Activated T-helper 17 cell treated with anti-CD3 and anti-CD28 coated beads, Interleukin-2, amount 50 U/mL, for 72 hours (primary cell): ENCODE measurements at regions not wholly inside any gene's neighbourhood (a gene's known extent, or its start where the extent isn't known, plus 50 kb on each side); places are given as distances from the start of the nearest gene placed in this dataset.

ENCODE experiments used
- ATAC-seq: fragments of 150-1000 bp; cut with Tn5 transposase; replicated peaks from 2 replicates; pipeline ENCODE4 v1.10.0; 2021; ENCODE audit warnings: mild to moderate bottlenecking, moderate library complexity
- H3K27ac Mint-ChIP-seq: one replicate; pipeline ENCODE4 v1.8.0; 2022; ENCODE audit warnings: mixed read lengths
- H3K27me3 Mint-ChIP-seq: one replicate; pipeline ENCODE4 v1.8.0; 2022; ENCODE audit warnings: mixed read lengths
- H3K36me3 Mint-ChIP-seq: one replicate; pipeline ENCODE4 v1.8.0; 2022; ENCODE audit warnings: low read depth, mild to moderate bottlenecking, mixed read lengths
- H3K4me1 Mint-ChIP-seq: one replicate; pipeline ENCODE4 v1.8.0; 2022; ENCODE audit warnings: mixed read lengths
- H3K4me3 Mint-ChIP-seq: one replicate; pipeline ENCODE4 v1.8.0; 2022; ENCODE audit warnings: mild to moderate bottlenecking, mixed read lengths
- H3K9me3 Mint-ChIP-seq: one replicate; pipeline ENCODE4 v1.8.0; 2022; ENCODE audit warnings: mixed read lengths

DNA sequence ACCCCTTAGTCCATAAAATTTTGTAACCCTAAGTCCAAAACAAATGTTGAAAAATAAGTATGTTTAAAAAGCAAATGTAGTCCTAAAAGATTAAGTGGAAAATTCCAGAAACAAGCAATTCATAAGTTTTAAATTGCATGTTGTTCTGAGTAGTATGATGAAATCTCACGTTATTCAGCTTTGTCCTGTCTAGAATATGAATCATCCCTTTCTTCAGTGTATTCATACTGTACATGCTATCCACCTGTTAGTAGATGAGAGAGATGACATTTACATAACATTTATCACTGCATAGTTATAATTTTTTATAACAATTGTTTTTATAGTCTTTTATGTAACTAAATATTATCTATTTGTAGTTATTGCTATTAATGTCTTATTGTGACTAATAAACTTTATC lies 622.3 kb upstream of the CHORDC1 start:
- H3K27ac Mint-ChIP-seq, result no peak overlapping the region
- no peaks in the 10 kb centered on the region for H3K27me3 Mint-ChIP-seq
- ATAC-seq, result no peak
- H3K4me1 Mint-ChIP-seq, result no peaks in the 10 kb centered on the region
- no peak overlapping the region for H3K4me3 Mint-ChIP-seq
- H3K9me3 Mint-ChIP-seq, result peaks cover 5% of the 10 kb centered on the region
- H3K36me3 Mint-ChIP-seq, result no peaks in the 10 kb centered on the region

DNA sequence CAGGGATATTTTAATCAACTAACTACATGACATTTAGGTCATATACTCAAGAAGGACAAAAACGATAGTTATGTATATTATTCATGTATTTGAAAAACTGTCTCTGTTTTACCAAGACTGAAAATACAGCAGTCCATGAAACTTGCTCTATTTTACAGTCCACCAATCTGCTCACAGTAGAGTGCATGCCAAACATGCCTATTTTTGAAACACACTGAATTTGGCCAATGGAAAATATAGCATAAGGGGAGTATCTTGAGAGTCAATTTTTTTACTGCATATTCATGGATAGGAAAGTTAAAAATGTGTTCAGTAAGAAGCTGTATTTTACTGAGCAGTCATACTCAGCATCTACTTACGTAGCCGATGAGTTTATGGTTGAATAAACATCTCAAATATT lies 621.2 kb upstream of the CHORDC1 start:
- no peak overlapping the region for H3K27ac Mint-ChIP-seq
- no peak overlapping the region for H3K4me3 Mint-ChIP-seq
- no peaks in the 10 kb centered on the region for H3K27me3 Mint-ChIP-seq
- no peak for ATAC-seq
- no peaks in the 10 kb centered on the region for H3K4me1 Mint-ChIP-seq
- H3K9me3 Mint-ChIP-seq, result peaks cover 5% of the 10 kb centered on the region
- no peaks in the 10 kb centered on the region for H3K36me3 Mint-ChIP-seq

DNA sequence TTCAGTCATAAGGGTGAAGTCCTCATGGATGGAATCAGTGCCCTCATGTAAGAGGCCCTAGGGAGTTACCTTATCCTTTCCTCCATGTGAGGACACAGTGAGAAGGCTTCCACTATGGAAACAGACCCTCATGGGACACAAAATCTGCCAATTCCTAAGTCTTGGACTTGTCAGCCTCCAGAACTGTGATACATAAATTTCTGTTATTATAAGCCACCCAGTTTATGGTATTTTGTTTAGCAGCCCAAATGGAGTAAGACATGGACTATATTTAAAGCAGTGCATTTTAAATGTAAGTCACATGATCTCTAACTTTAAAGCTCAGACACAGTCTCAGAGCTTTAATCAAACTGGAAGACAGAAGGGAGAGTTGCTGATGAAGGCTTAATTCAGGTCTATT lies 619.8 kb upstream of the CHORDC1 start:
- no peak for ATAC-seq
- no peaks in the 10 kb centered on the region for H3K36me3 Mint-ChIP-seq
- no peak overlapping the region for H3K27ac Mint-ChIP-seq
- peaks cover 5% of the 10 kb centered on the region for H3K9me3 Mint-ChIP-seq
- no peaks in the 10 kb centered on the region for H3K27me3 Mint-ChIP-seq
- no peak overlapping the region for H3K4me3 Mint-ChIP-seq
- H3K4me1 Mint-ChIP-seq, result no peaks in the 10 kb centered on the region

- no peaks in the 10 kb centered on the region for H3K36me3 Mint-ChIP-seq
- peaks cover 5% of the 10 kb centered on the region for H3K9me3 Mint-ChIP-seq
- H3K27me3 Mint-ChIP-seq, result no peaks in the 10 kb centered on the region
- no peaks in the 10 kb centered on the region for H3K4me1 Mint-ChIP-seq
- no peak overlapping the region for H3K27ac Mint-ChIP-seq
- no peak overlapping the region for H3K4me3 Mint-ChIP-seq
- no peak for ATAC-seq
Measured at GRCh38 chr11:90840071-90840470, 617.2 kb upstream of the CHORDC1 start.

DNA sequence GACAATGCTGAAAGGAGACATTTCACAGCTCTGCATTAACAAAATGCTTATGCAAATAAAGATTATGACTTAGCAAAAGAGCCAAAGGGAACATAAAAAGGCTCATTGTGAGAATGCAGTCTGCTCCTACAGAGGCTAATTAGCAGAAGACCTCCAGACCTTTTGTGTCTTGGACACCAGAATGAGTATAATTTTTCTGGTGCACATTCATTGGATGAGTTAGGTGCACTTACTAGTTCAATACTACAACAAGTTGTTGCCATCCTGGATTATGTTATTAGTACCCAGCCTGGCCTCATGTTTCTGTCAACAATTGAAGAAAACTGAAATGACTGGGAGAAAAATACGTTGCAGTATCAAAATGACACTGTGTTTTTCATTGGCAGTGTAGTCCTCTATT lies 613.2 kb upstream of the CHORDC1 start:
- H3K27me3 Mint-ChIP-seq, result no peaks in the 10 kb centered on the region
- no peak overlapping the region for H3K4me3 Mint-ChIP-seq
- ATAC-seq, result no peak
- no peak overlapping the region for H3K27ac Mint-ChIP-seq
- no peaks in the 10 kb centered on the region for H3K9me3 Mint-ChIP-seq
- no peaks in the 10 kb centered on the region for H3K36me3 Mint-ChIP-seq
- H3K4me1 Mint-ChIP-seq, result no peaks in the 10 kb centered on the region

- Mint-ChIP-seq H3K27ac (no peak overlapping the region), H3K9me3 (peaks cover 21% of the 10 kb centered on the region), H3K4me3 (no peak overlapping the region), H3K4me1 (no peaks in the 10 kb centered on the region), H3K36me3 (no peaks in the 10 kb centered on the region), H3K27me3 (no peaks in the 10 kb centered on the region)
- no peak for ATAC-seq
Measured at GRCh38 chr11:90823446-90823845, 600.6 kb upstream of the CHORDC1 start.

DNA sequence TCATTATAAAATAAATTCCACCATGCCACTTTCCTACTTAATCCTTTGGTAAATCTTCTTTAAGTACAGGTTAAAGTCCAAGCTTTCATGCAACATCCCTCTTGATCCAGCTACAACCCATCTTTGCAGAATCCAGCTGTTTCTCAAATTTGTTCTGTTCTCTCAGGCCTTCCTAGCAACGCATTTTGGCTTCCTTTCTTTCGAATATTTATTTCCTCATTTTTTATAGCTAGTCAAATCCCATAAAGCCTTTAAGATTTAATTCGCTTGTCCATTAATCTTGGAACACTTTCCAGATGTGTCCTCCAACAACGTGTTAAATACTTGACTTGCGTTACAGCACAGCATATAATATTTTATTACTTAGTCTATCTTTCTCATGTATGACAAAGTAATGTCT lies 600.1 kb upstream of the CHORDC1 start:
- H3K27ac Mint-ChIP-seq, result no peak overlapping the region
- ATAC-seq, result no peak
- no peaks in the 10 kb centered on the region for H3K36me3 Mint-ChIP-seq
- H3K27me3 Mint-ChIP-seq, result no peaks in the 10 kb centered on the region
- H3K9me3 Mint-ChIP-seq, result peaks cover 21% of the 10 kb centered on the region
- H3K4me1 Mint-ChIP-seq, result no peaks in the 10 kb centered on the region
- H3K4me3 Mint-ChIP-seq, result no peak overlapping the region

GRCh38 chr11:90818196-90818745 lies 595.4 kb upstream of the CHORDC1 start:
- no peak overlapping the region for H3K4me3 Mint-ChIP-seq
- H3K27ac Mint-ChIP-seq, result no peak overlapping the region
- no peak for ATAC-seq

DNA sequence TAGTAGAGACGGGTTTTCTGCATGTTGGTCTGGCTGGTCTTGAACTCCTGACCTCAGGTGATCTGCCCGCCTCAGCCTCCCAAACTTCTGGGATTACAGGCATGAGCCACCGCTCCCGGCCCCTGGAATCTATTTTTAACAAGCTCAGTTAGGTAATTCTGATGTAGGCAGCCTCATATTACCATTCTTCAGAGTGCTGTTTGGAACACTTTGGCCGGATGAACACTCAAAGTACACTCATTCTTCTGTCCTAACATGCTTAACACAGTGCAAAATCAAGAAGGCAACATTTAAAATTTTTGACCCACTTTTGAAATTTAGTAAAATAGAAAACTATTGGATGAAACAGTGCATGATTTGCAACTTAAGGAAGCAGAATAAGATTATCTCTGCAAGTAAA lies 586.7 kb upstream of the CHORDC1 start:
- Mint-ChIP-seq H3K4me3 (no peak overlapping the region), H3K4me1 (no peaks in the 10 kb centered on the region), H3K36me3 (no peaks in the 10 kb centered on the region)

More at GRCh38 chr11:90818196-90818745, 595.4 kb upstream of the CHORDC1 start:
- no peaks in the 10 kb centered on the region for H3K4me1 Mint-ChIP-seq
- H3K9me3 Mint-ChIP-seq, result peaks cover 21% of the 10 kb centered on the region
- H3K27me3 Mint-ChIP-seq, result no peaks in the 10 kb centered on the region
- H3K36me3 Mint-ChIP-seq, result no peaks in the 10 kb centered on the region

GRCh38 chr11:90805172-90805571 lies 582.3 kb upstream of the CHORDC1 start:
- ATAC-seq, result no peak
- H3K4me1 Mint-ChIP-seq, result no peaks in the 10 kb centered on the region
- no peaks in the 10 kb centered on the region for H3K36me3 Mint-ChIP-seq
- no peak overlapping the region for H3K27ac Mint-ChIP-seq
- no peak overlapping the region for H3K4me3 Mint-ChIP-seq
- H3K9me3 Mint-ChIP-seq, result peaks cover 9% of the 10 kb centered on the region
- no peaks in the 10 kb centered on the region for H3K27me3 Mint-ChIP-seq

More for the DNA sequence above, 586.7 kb upstream of the CHORDC1 start:
- no peaks in the 10 kb centered on the region for H3K27me3 Mint-ChIP-seq
- no peaks in the 10 kb centered on the region for H3K9me3 Mint-ChIP-seq
- no peak overlapping the region for H3K27ac Mint-ChIP-seq
- ATAC-seq, result no peak

GRCh38 chr11:90803831-90804230 lies 581.0 kb upstream of the CHORDC1 start:
- Mint-ChIP-seq H3K36me3 (no peaks in the 10 kb centered on the region), H3K9me3 (peaks cover 9% of the 10 kb centered on the region), H3K4me3 (no peak overlapping the region), H3K4me1 (no peaks in the 10 kb centered on the region), H3K27ac (no peak overlapping the region), H3K27me3 (no peaks in the 10 kb centered on the region)
- ATAC-seq, result no peak

DNA sequence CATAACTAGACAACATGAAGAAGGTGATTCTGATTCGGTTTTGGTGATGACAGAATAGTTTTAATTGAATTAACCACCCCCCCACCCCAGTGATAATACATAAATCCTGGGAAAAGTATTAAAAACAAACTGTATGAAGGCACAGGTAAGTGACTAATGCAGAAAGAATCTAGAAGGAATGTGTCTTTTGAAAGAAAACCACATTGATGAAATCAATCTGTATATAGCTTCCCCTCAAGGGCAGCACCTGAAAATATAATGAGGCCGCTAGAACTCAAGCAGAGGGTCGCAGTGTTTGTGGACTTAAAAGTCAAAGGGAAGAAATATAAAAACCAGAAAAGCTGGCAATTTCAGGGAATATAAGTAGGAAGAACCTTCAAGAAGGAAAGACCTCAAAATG lies 580.5 kb upstream of the CHORDC1 start:
- H3K4me3 Mint-ChIP-seq, result no peak overlapping the region
- H3K9me3 Mint-ChIP-seq, result peaks cover 12% of the 10 kb centered on the region
- no peaks in the 10 kb centered on the region for H3K36me3 Mint-ChIP-seq
- H3K27me3 Mint-ChIP-seq, result no peaks in the 10 kb centered on the region
- no peak overlapping the region for H3K27ac Mint-ChIP-seq
- ATAC-seq, result no peak
- no peaks in the 10 kb centered on the region for H3K4me1 Mint-ChIP-seq

DNA sequence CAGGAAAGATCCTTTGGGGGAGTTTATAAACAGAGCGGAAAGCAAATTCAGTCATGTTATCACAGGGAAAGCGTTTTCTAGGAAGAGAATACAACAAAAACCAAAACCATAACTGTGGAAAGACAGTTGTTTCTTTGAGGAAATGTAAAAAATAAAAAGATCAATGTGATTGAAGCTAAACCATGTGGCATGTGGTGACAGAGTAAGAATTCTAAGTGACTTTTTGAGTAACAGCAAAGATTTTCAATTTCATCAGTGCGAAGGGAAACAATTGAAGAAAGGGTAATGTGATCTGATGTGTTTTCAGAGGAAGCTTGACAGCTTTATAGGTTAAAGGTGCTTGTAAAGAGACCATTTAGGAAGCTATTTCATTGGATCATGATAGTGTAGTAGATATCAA lies 575.9 kb upstream of the CHORDC1 start:
- no peaks in the 10 kb centered on the region for H3K36me3 Mint-ChIP-seq
- no peak overlapping the region for H3K4me3 Mint-ChIP-seq
- no peak overlapping the region for H3K27ac Mint-ChIP-seq
- no peaks in the 10 kb centered on the region for H3K4me1 Mint-ChIP-seq
- H3K9me3 Mint-ChIP-seq, result peaks cover 16% of the 10 kb centered on the region
- H3K27me3 Mint-ChIP-seq, result no peaks in the 10 kb centered on the region
- ATAC-seq, result no peak

GRCh38 chr11:90795746-90796145 lies 572.9 kb upstream of the CHORDC1 start:
- H3K36me3 Mint-ChIP-seq, result no peaks in the 10 kb centered on the region
- no peak for ATAC-seq
- no peaks in the 10 kb centered on the region for H3K4me1 Mint-ChIP-seq
- H3K4me3 Mint-ChIP-seq, result no peak overlapping the region
- H3K9me3 Mint-ChIP-seq, result peaks cover 13% of the 10 kb centered on the region
- H3K27ac Mint-ChIP-seq, result no peak overlapping the region
- no peaks in the 10 kb centered on the region for H3K27me3 Mint-ChIP-seq

- peaks cover 15% of the 10 kb centered on the region for H3K9me3 Mint-ChIP-seq
- H3K36me3 Mint-ChIP-seq, result no peaks in the 10 kb centered on the region
- H3K27me3 Mint-ChIP-seq, result no peaks in the 10 kb centered on the region
- no peak for ATAC-seq
- H3K27ac Mint-ChIP-seq, result no peak overlapping the region
- H3K4me3 Mint-ChIP-seq, result no peak overlapping the region
- no peaks in the 10 kb centered on the region for H3K4me1 Mint-ChIP-seq
Measured at GRCh38 chr11:90788961-90789360, 566.1 kb upstream of the CHORDC1 start.

- Mint-ChIP-seq H3K4me3 (no peak overlapping the region), H3K27me3 (no peaks in the 10 kb centered on the region), H3K36me3 (no peaks in the 10 kb centered on the region), H3K9me3 (peaks cover 12% of the 10 kb centered on the region), H3K4me1 (no peaks in the 10 kb centered on the region), H3K27ac (no peak overlapping the region)
- no peak for ATAC-seq
Measured at GRCh38 chr11:90784241-90784814, 561.5 kb upstream of the CHORDC1 start.
